Hematopoietic multipotent progenitor cell treated with erythropoietin and hydrocortisone succinate and interleukin-3 and kit ligand, for 4 days (in vitro differentiated cells): ENCODE measurements at regions not wholly inside any gene's neighbourhood (a gene's known extent, or its start where the extent isn't known, plus 50 kb on each side); places are given as distances from the start of the nearest gene placed in this dataset.

Experiments used
- DNase-seq: peaks from one replicate; pipeline ENCODE4 v3.0.0-alpha.2; 2015

- no peak for DNase-seq
Observed at GRCh38 chrX:118167361-118167760, 50.8 kb upstream of the KLHL13 start.

- DNase-seq = no peak
Observed at GRCh38 chrX:118171356-118171755, 54.7 kb upstream of the KLHL13 start.

- no peak for DNase-seq
Observed at GRCh38 chrX:118174516-118175098, 58.0 kb upstream of the KLHL13 start.

GRCh38 chrX:118177708-118178107, 61.1 kb upstream of the KLHL13 start:
- DNase-seq = no peak

GRCh38 chrX:118178450-118178849, 61.8 kb upstream of the KLHL13 start:
- no peak for DNase-seq

- DNase-seq = no peak
Observed at GRCh38 chrX:118179161-118179560, 62.6 kb upstream of the KLHL13 start.

- peak; percentile 11 for DNase-seq
Observed at GRCh38 chrX:118179718-118180117, 63.1 kb upstream of the KLHL13 start.

- DNase-seq = no peak
Observed at GRCh38 chrX:118181030-118181429, 64.4 kb upstream of the KLHL13 start.

- no peak for DNase-seq
Observed at GRCh38 chrX:118182025-118182424, 65.4 kb upstream of the KLHL13 start.

- no peak for DNase-seq
Observed at GRCh38 chrX:118182681-118183080, 66.1 kb upstream of the KLHL13 start.

GRCh38 chrX:118183606-118184005, 67.0 kb upstream of the KLHL13 start:
- no peak for DNase-seq

- no peak for DNase-seq
Observed at GRCh38 chrX:118187100-118187499, 70.5 kb upstream of the KLHL13 start.

- peak; percentile 70 for DNase-seq
Observed at GRCh38 chrX:118189000-118189399, 72.4 kb upstream of the KLHL13 start.

GRCh38 chrX:118189628-118190027, 73.0 kb upstream of the KLHL13 start:
- DNase-seq = no peak

GRCh38 chrX:118197730-118198129, 81.1 kb upstream of the KLHL13 start:
- no peak for DNase-seq

GRCh38 chrX:118198577-118198976, 82.0 kb upstream of the KLHL13 start:
- no peak for DNase-seq

- DNase-seq = no peak
Observed at GRCh38 chrX:118199997-118200396, 83.4 kb upstream of the KLHL13 start.

GRCh38 chrX:118205421-118206395, 89.1 kb upstream of the KLHL13 start:
- DNase-seq = no peak

GRCh38 chrX:118207831-118208453, 91.3 kb upstream of the KLHL13 start:
- DNase-seq = no peak

GRCh38 chrX:118208481-118208880, 91.9 kb upstream of the KLHL13 start:
- no peak for DNase-seq

GRCh38 chrX:118211891-118212816, 95.5 kb upstream of the KLHL13 start:
- peak; percentile 22 for DNase-seq

- DNase-seq = peak; percentile 69
Observed at GRCh38 chrX:118212817-118213183, 96.2 kb upstream of the KLHL13 start.

- peak; percentile 16 for DNase-seq
Observed at GRCh38 chrX:118215346-118215745, 98.7 kb upstream of the KLHL13 start.
